H1 (cell line): ENCODE measurements at regions not wholly inside any gene's neighbourhood (a gene's known extent, or its start where the extent isn't known, plus 50 kb on each side); places are given as distances from the start of the nearest gene placed in this dataset.
"Not testable (repeated sequence)": the region's sequence is repeated elsewhere in the genome, so short reads cannot be mapped to it uniquely, and the experiment has no call there.

Experiments
- CTCF ChIA-PET: fragments of 300-600 bp; sonication (Branson Sonifier 250); formaldehyde crosslinking; loops from one replicate; lab custom pipeline; 2021; ENCODE audit not compliant: partially characterized antibody; lab: Charles Lee
- POLR2A ChIA-PET: fragments of 300-600 bp; sonication (Branson Sonifier 250); formaldehyde crosslinking; loops from one replicate; lab custom pipeline; 2021; ENCODE audit warnings: inconsistent platforms; ENCODE audit not compliant: partially characterized antibody; lab: Charles Lee
- DNase-seq, 2 experiments: peaks; one replicate each; pipeline versions ENCODE4 v3.0.0 to v3.0.0-alpha.2; 2010 to 2022; ENCODE audit warnings: low spot score in 2 of 2, low read depth in 1 of 2, mixed read lengths in 1 of 2
- FAIRE-seq: peaks from 2 replicates; lab custom pipeline; 2011; peaks lifted over from hg19 to GRCh38; lab: Jason Lieb, UNC
- H2AFZ ChIP-seq: 2 replicates; pipeline ENCODE4 v1.8.1; 2012; ENCODE audit warnings: low read length, inconsistent platforms
- H2AK5ac ChIP-seq: 2 replicates; pipeline ENCODE4 v1.6.1; 2013; ENCODE audit warnings: low read depth, low read length
- H2BK120ac ChIP-seq: replicated peaks from 2 replicates; pipeline ENCODE3; 2013; ENCODE audit warnings: low read depth, low read length, inconsistent platforms
- H2BK12ac ChIP-seq: 2 replicates; pipeline ENCODE4 v1.6.1; 2013; ENCODE audit warnings: low read depth, low read length
- H2BK15ac ChIP-seq: 2 replicates; pipeline ENCODE4 v1.6.1; 2013; ENCODE audit warnings: low read length
- H2BK20ac ChIP-seq: 2 replicates; pipeline ENCODE4 v1.6.1; 2013; ENCODE audit warnings: low read length
- H2BK5ac ChIP-seq: 2 replicates; pipeline ENCODE4 v1.6.1; 2013; ENCODE audit warnings: low read depth, low read length
- H3K14ac ChIP-seq: 2 replicates; pipeline ENCODE4 v1.6.1; 2013; ENCODE audit warnings: inconsistent platforms; ENCODE audit not compliant: insufficient read length
- H3K18ac ChIP-seq: 2 replicates; pipeline ENCODE4 v1.6.1; 2013; ENCODE audit warnings: low read length; ENCODE audit errors: extremely low read depth
- H3K23ac ChIP-seq: 2 replicates; pipeline ENCODE4 v1.6.1; 2013; ENCODE audit warnings: inconsistent platforms; ENCODE audit not compliant: insufficient read length
- H3K23me2 ChIP-seq: 2 replicates; pipeline ENCODE4 v1.6.1; 2013; ENCODE audit warnings: low read depth, low read length
- H3K27ac ChIP-seq: 2 replicates; pipeline ENCODE4 v1.6.1; 2011; ENCODE audit warnings: low read depth, low read length, inconsistent platforms
- H3K27me3 ChIP-seq, 4 experiments: replicated peaks in 1 of 4; 1 replicate in 1 of 4; 2 replicates in 3 of 4; pipeline versions ENCODE4 v1.6.1 to v1.8.1; 2011 to 2013; ENCODE audit warnings: low read length in 3 of 4, mild to moderate bottlenecking in 3 of 4, inconsistent platforms in 2 of 4, mixed read lengths in 2 of 4, moderate library complexity in 1 of 4; ENCODE audit not compliant: control insufficient read depth in 3 of 4, insufficient read depth in 3 of 4; ENCODE audit errors: extremely low read depth in 1 of 4
- H3K36me3 ChIP-seq, 4 experiments: 2 replicates each; pipeline versions ENCODE4 v1.6.1 to v1.8.1; 2011 to 2013; ENCODE audit warnings: mild to moderate bottlenecking in 4 of 4, low read length in 3 of 4, moderate library complexity in 2 of 4, control low read depth in 1 of 4, inconsistent platforms in 1 of 4; ENCODE audit not compliant: insufficient read depth in 4 of 4, control insufficient read depth in 2 of 4
- H3K4ac ChIP-seq: replicated peaks from 2 replicates; pipeline ENCODE3; 2013; ENCODE audit warnings: low read length, low read depth, mixed read lengths, inconsistent platforms; ENCODE audit not compliant: insufficient read length
- H3K4me1 ChIP-seq, 4 experiments: replicated peaks in 1 of 4; 1 replicate in 1 of 4; 2 replicates in 3 of 4; pipeline versions ENCODE4 v1.6.1 to v1.8.1; 2011 to 2013; ENCODE audit warnings: low read length in 3 of 4, inconsistent platforms in 2 of 4, mixed read lengths in 1 of 4; ENCODE audit not compliant: insufficient read depth in 4 of 4, control insufficient read depth in 3 of 4
- H3K4me2 ChIP-seq, 2 experiments: 2 replicates each; pipeline versions ENCODE4 v1.6.1 to v1.8.1; 2011 to 2013; ENCODE audit warnings: low read depth in 2 of 2, low read length in 2 of 2, control low read depth in 1 of 2, inconsistent platforms in 1 of 2, mild to moderate bottlenecking in 1 of 2; ENCODE audit not compliant: insufficient read depth in 1 of 2
- H3K4me3 ChIP-seq, 4 experiments: fragments of 200-600, 300-600 bp in 1 of 4; sonication (generic), shearing (Covaris generic), sonication (Bioruptor Twin) in 1 of 4; 2 replicates each; pipeline versions ENCODE4 v1.5.1 to v1.8.1; 2011 to 2016; ENCODE audit warnings: low read length in 4 of 4, low read depth in 3 of 4, control low read depth in 2 of 4, inconsistent platforms in 2 of 4, mild to moderate bottlenecking in 2 of 4, mixed read lengths in 1 of 4, moderate library complexity in 1 of 4; ENCODE audit not compliant: insufficient read depth in 2 of 4; ENCODE audit errors: extremely low read depth in 1 of 4
- H3K56ac ChIP-seq: replicated peaks from 2 replicates; pipeline ENCODE3; 2013; ENCODE audit warnings: low read depth, mild to moderate bottlenecking, mixed read lengths, low read length, inconsistent platforms; ENCODE audit not compliant: insufficient read length
- H3K79me1 ChIP-seq: 2 replicates; pipeline ENCODE4 v1.6.1; 2013; ENCODE audit warnings: low read depth, low read length, control low read depth
- H3K79me2 ChIP-seq, 2 experiments: 2 replicates each; pipeline versions ENCODE4 v1.6.1 to v1.8.1; 2012 to 2013; ENCODE audit warnings: low read length in 2 of 2, mild to moderate bottlenecking in 2 of 2, inconsistent platforms in 1 of 2; ENCODE audit not compliant: insufficient read depth in 2 of 2, control insufficient read depth in 1 of 2
- H3K9ac ChIP-seq, 4 experiments: replicated peaks in 1 of 4; 1 replicate in 1 of 4; 2 replicates in 3 of 4; pipeline versions ENCODE4 v1.6.1 to v1.8.1; 2011 to 2013; ENCODE audit warnings: low read depth in 3 of 4, low read length in 3 of 4, control low read depth in 2 of 4, mild to moderate bottlenecking in 2 of 4, moderate library complexity in 2 of 4, inconsistent platforms in 1 of 4; ENCODE audit errors: extremely low read depth in 1 of 4
- H3K9me3 ChIP-seq, 2 experiments: 2 replicates each; pipeline versions ENCODE4 v1.6.1 to v1.8.1; 2012 to 2013; ENCODE audit warnings: mild to moderate bottlenecking in 2 of 2, moderate library complexity in 2 of 2, control low read depth in 1 of 2, inconsistent platforms in 1 of 2, low read depth in 1 of 2, low read length in 1 of 2, mixed read lengths in 1 of 2; ENCODE audit not compliant: insufficient read depth in 2 of 2
- H4K20me1 ChIP-seq, 2 experiments: replicated peaks in 1 of 2; 2 replicates each; pipeline versions ENCODE3 to v1.8.1; 2011 to 2013; ENCODE audit warnings: inconsistent platforms in 2 of 2, low read length in 2 of 2, mild to moderate bottlenecking in 1 of 2; ENCODE audit not compliant: insufficient read depth in 2 of 2, control insufficient read depth in 1 of 2
- H4K5ac ChIP-seq: 2 replicates; pipeline ENCODE4 v1.6.1; 2013; ENCODE audit warnings: low read length, low read depth, mixed read lengths, inconsistent platforms; ENCODE audit not compliant: insufficient read length
- H4K8ac ChIP-seq: 2 replicates; pipeline ENCODE4 v1.8.0; 2013; ENCODE audit warnings: mild to moderate bottlenecking, moderate library complexity, low read length, inconsistent platforms; ENCODE audit not compliant: insufficient read depth; ENCODE audit errors: extremely low read depth
- H4K91ac ChIP-seq: replicated peaks from 2 replicates; pipeline ENCODE3; 2013; ENCODE audit warnings: low read length, mixed read lengths, inconsistent platforms; ENCODE audit not compliant: insufficient read length
- WGBS, 2 experiments: shearing (Covaris generic) in 1 of 2; methylation state at CpG; one replicate each; pipeline versions ENCODE4 v1.1.6 to v1.1.7; 2013 to 2015; ENCODE audit warnings: low lambda C conversion rate in 2 of 2, mixed read lengths in 2 of 2, inconsistent platforms in 1 of 2, low coverage in 1 of 2, missing lambda C conversion rate in 1 of 2; ENCODE audit not compliant: insufficient replicate concordance in 2 of 2, insufficient coverage in 1 of 2, insufficient read length in 1 of 2; ENCODE audit errors: extremely low coverage in 1 of 2, missing lambda C conversion rate in 1 of 2; 5-methylcytosine and 5-hydroxymethylcytosine counted together

DNA sequence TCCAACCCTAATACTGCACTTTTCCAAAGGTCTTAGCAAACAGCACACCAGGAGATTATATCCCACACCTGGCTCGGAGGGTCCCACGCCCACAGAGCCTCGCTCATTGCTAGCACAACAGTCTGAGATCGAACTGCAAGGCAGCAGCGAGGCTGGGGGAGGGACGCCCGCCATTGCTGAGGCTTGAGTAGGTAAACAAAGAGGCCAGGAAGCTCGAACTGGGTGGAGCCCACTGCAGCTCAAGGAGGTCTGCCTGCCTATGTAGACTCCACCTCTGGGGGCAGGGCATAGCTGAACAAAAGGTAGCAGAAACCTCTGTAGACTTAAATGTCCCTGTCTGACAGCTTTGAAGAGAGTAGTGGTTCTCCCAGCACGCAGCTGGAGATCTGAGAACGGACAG is 361.0 kb upstream of the PPP2R3A start:
- H3K4me1 ChIP-seq, DNase-seq, H3K79me2 ChIP-seq, H4K20me1 ChIP-seq, H4K91ac ChIP-seq, H3K79me1 ChIP-seq, H3K36me3 ChIP-seq, H3K23ac ChIP-seq, H4K5ac ChIP-seq, H3K9me3 ChIP-seq, H3K27ac ChIP-seq, FAIRE-seq, H3K4ac ChIP-seq, H2BK5ac ChIP-seq, H3K9ac ChIP-seq, H3K18ac ChIP-seq, H3K4me3 ChIP-seq, H2BK12ac ChIP-seq, H2BK120ac ChIP-seq, POLR2A ChIA-PET, H3K27me3 ChIP-seq, H3K14ac ChIP-seq, H2BK20ac ChIP-seq, H2BK15ac ChIP-seq, CTCF ChIA-PET, H4K8ac ChIP-seq, H2AFZ ChIP-seq, H3K56ac ChIP-seq, H2AK5ac ChIP-seq, H3K4me2 ChIP-seq, H3K23me2 ChIP-seq: not testable (repeated sequence)
- WGBS, 2 experiments, result 93% methylated on average over 10 of the region's 10 CpGs; no CpG with 5 or more reads in 1 of the 2 experiments
